Liver (tissue), 8 donors: ENCODE measurements at regions not wholly inside any gene's neighbourhood (a gene's known extent, or its start where the extent isn't known, plus 50 kb on each side); places are given as distances from the start of the nearest gene placed in this dataset.

ENCODE experiments used
- DNase-seq: peaks from one replicate; pipeline ENCODE4 v3.0.0-alpha.2; 2017; ENCODE audit warnings: low spot score
- H3K27ac ChIP-seq, 2 donors: one replicate each; pipeline ENCODE4 v1.7.0; 2013; ENCODE audit warnings: inconsistent platforms in 2 of 2, low read length in 2 of 2, control low read depth in 1 of 2, low read depth in 1 of 2, mild to moderate bottlenecking in 1 of 2
- H3K27me3 ChIP-seq, 4 donors: one replicate each; pipeline versions ENCODE4 v1.6.1 to v1.7.0; 2013; ENCODE audit warnings: low read length in 3 of 4, inconsistent platforms in 1 of 4, mild to moderate bottlenecking in 1 of 4, moderate library complexity in 1 of 4; ENCODE audit not compliant: control insufficient read depth in 4 of 4, insufficient read depth in 4 of 4
- H3K36me3 ChIP-seq, 4 donors: one replicate each; pipeline versions ENCODE4 v1.6.1 to v1.7.0; 2013; ENCODE audit warnings: low read length in 3 of 4, mild to moderate bottlenecking in 3 of 4, low read depth in 1 of 4, moderate library complexity in 1 of 4; ENCODE audit not compliant: control insufficient read depth in 4 of 4, insufficient read depth in 3 of 4
- H3K4me1 ChIP-seq, 4 donors: one replicate each; pipeline versions ENCODE4 v1.6.1 to v1.7.0; 2013; ENCODE audit warnings: low read length in 3 of 4, mild to moderate bottlenecking in 3 of 4, moderate library complexity in 1 of 4; ENCODE audit not compliant: control insufficient read depth in 4 of 4, insufficient read depth in 4 of 4
- H3K4me3 ChIP-seq, 3 donors: one replicate each; pipeline versions ENCODE4 v1.6.1 to v1.7.0; 2013; ENCODE audit warnings: low read length in 3 of 3, control low read depth in 1 of 3, low read depth in 1 of 3, mild to moderate bottlenecking in 1 of 3
- H3K9ac ChIP-seq, 2 donors: one replicate each; pipeline ENCODE4 v1.7.0; 2013; ENCODE audit warnings: low read length in 2 of 2, mild to moderate bottlenecking in 2 of 2, moderate library complexity in 2 of 2, control low read depth in 1 of 2, low read depth in 1 of 2
- H3K9me3 ChIP-seq, 4 donors: one replicate each; pipeline versions ENCODE4 v1.6.1 to v1.7.0; 2013; ENCODE audit warnings: low read length in 3 of 4; ENCODE audit not compliant: control insufficient read depth in 4 of 4
- ATF3 ChIP-seq: IDR thresholded peaks from 2 replicates; pipeline ENCODE4 v1.6.1; 2016; ENCODE audit warnings: antibody characterized with exemption
- CTCF ChIP-seq: fragments of 150-350 bp; IDR thresholded peaks from 2 replicates; pipeline ENCODE4 v1.5.1; 2017; ENCODE audit warnings: improper control_type of control experiment, low read depth, low read length; ENCODE audit not compliant: missing input control
- EGR1 ChIP-seq, 2 donors: IDR thresholded peaks; 2 replicates each; pipeline ENCODE4 v1.6.1; 2016 to 2018; ENCODE audit warnings: antibody characterized with exemption in 2 of 2, low read depth in 2 of 2
- FOXA1 ChIP-seq: IDR thresholded peaks from 2 replicates; pipeline ENCODE4 v1.6.1; 2016; ENCODE audit warnings: antibody characterized with exemption
- FOXA2 ChIP-seq: IDR thresholded peaks from 2 replicates; pipeline ENCODE4 v1.6.1; 2016; ENCODE audit warnings: antibody characterized with exemption
- HNF4A ChIP-seq, 2 donors: conservative IDR thresholded peaks; 2 replicates each; pipeline ENCODE4 v1.6.1; 2016; ENCODE audit warnings: antibody characterized with exemption in 2 of 2, mild to moderate bottlenecking in 2 of 2
- HNF4G ChIP-seq: IDR thresholded peaks from 2 replicates; pipeline ENCODE4 v1.6.1; 2016; ENCODE audit warnings: antibody characterized with exemption
- JUND ChIP-seq, 2 donors: IDR thresholded peaks; 2 replicates each; pipeline ENCODE4 v1.6.1; 2016; ENCODE audit warnings: antibody characterized with exemption in 2 of 2
- MAX ChIP-seq: IDR thresholded peaks from 2 replicates; pipeline ENCODE4 v1.6.1; 2016; ENCODE audit warnings: antibody characterized with exemption
- NR2F2 ChIP-seq: IDR thresholded peaks from 2 replicates; pipeline ENCODE4 v1.6.1; 2016; ENCODE audit warnings: antibody characterized with exemption
- RAD21 ChIP-seq, 2 donors: IDR thresholded peaks; 2 replicates each; pipeline ENCODE4 v1.6.1; 2016; ENCODE audit warnings: antibody characterized with exemption in 2 of 2, mild to moderate bottlenecking in 2 of 2
- REST ChIP-seq: IDR thresholded peaks from 2 replicates; pipeline ENCODE4 v1.6.1; 2016; ENCODE audit warnings: antibody characterized with exemption, mild to moderate bottlenecking
- RXRA ChIP-seq, 2 donors: IDR thresholded peaks; 2 replicates each; pipeline ENCODE4 v1.6.1; 2017 to 2018; ENCODE audit warnings: antibody characterized with exemption in 2 of 2, mild to moderate bottlenecking in 1 of 2
- SP1 ChIP-seq: IDR thresholded peaks from 2 replicates; pipeline ENCODE4 v1.6.1; 2018; ENCODE audit warnings: antibody characterized with exemption, mild to moderate bottlenecking
- TAF1 ChIP-seq: conservative IDR thresholded peaks from 2 replicates; pipeline ENCODE4 v1.6.1; 2016; ENCODE audit warnings: antibody characterized with exemption, mild to moderate bottlenecking
- YY1 ChIP-seq: IDR thresholded peaks from 2 replicates; pipeline ENCODE4 v1.6.1; 2016; ENCODE audit warnings: antibody characterized with exemption, mild to moderate bottlenecking
- ZBTB33 ChIP-seq: IDR thresholded peaks from 2 replicates; pipeline ENCODE4 v1.6.1; 2016; ENCODE audit warnings: antibody characterized with exemption
- WGBS: extraction: QIAGEN DNeasy Blood & Tissue Kit; methylation state at CpG from one replicate; pipeline ENCODE4 v1.1.7; 2013; 5-methylcytosine and 5-hydroxymethylcytosine counted together
- donor health status: healthy.
- donor health status: healthy.
- donor health status: healthy.
- donor health status: healthy.
- donor health status: healthy.

- Histone ChIP-seq H3K27ac (no peak overlapping the region), H3K4me1 (peaks cover 0 to 4% (median under 1%) of the 10 kb centered on the region in 4 donors), H3K27me3 (peaks cover 0 to 2% (median 0%) of the 10 kb centered on the region in 4 donors), H3K36me3 (no peaks in the 10 kb centered on the region), H3K9me3 (no peaks in the 10 kb centered on the region), H3K4me3 (no peak overlapping the region), H3K9ac (no peak overlapping the region)
- 82% methylated on average over 10 of the region's 10 CpGs for WGBS
- TF ChIP-seq FOXA2 (no peak), ATF3 (no peak), RXRA (IDR thresholded peaks at IDR 0.05) (no peak), RAD21 (IDR thresholded peaks at IDR 0.05) (no peak), ZBTB33 (no peak), REST (no peak), SP1 (no peak), MAX (no peak), NR2F2 (no peak), HNF4A (conservative IDR thresholded peaks at IDR 0.05) (no peak), CTCF (no peak), TAF1 (no peak), FOXA1 (no peak), YY1 (no peak), JUND (IDR thresholded peaks at IDR 0.05) (no peak), EGR1 (IDR thresholded peaks at IDR 0.05; ENCODE audit: low read depth in 2 of 2) (no peak), HNF4G (no peak)
- no peak for DNase-seq
These were observed 106.3 kb upstream of the GPC1 start for GRCh38 chr2:240329116-240329665.

- TF ChIP-seq RAD21 (IDR thresholded peaks at IDR 0.05) (no peak), FOXA1 (no peak), CTCF (no peak), ATF3 (no peak), SP1 (no peak), JUND (IDR thresholded peaks at IDR 0.05) (no peak), FOXA2 (no peak), ZBTB33 (no peak), YY1 (no peak), RXRA (IDR thresholded peaks at IDR 0.05) (no peak), EGR1 (IDR thresholded peaks at IDR 0.05; ENCODE audit: low read depth in 2 of 2) (no peak), MAX (no peak), HNF4A (conservative IDR thresholded peaks at IDR 0.05) (no peak)
- H3K4me3 ChIP-seq, result no peak overlapping the region
- H3K27me3 ChIP-seq, result peaks cover 0 to 2% (median 0%) of the 10 kb centered on the region in 4 donors
- no peak overlapping the region for H3K9ac ChIP-seq
- no peaks in the 10 kb centered on the region for H3K9me3 ChIP-seq
- no peak for DNase-seq
- 86% methylated on average over 6 of the region's 6 CpGs for WGBS
- no peaks in the 10 kb centered on the region for H3K36me3 ChIP-seq
- peaks cover 0 to 4% (median under 1%) of the 10 kb centered on the region in 4 donors for H3K4me1 ChIP-seq
- H3K27ac ChIP-seq, result no peak overlapping the region
These were observed 105.7 kb upstream of the GPC1 start for GRCh38 chr2:240329778-240330177.
